ENCODE measurements at regions not wholly inside any gene's neighbourhood (a gene's known extent, or its start where the extent isn't known, plus 50 kb on each side); places are given as distances from the start of the nearest gene placed in this dataset.
A peak's percentile ranks its signal among the peaks of the same experiment; 100 is the strongest.
"Not testable (repeated sequence)": the region's sequence is repeated elsewhere in the genome, so short reads cannot be mapped to it uniquely, and the experiment has no call there.

DNA sequence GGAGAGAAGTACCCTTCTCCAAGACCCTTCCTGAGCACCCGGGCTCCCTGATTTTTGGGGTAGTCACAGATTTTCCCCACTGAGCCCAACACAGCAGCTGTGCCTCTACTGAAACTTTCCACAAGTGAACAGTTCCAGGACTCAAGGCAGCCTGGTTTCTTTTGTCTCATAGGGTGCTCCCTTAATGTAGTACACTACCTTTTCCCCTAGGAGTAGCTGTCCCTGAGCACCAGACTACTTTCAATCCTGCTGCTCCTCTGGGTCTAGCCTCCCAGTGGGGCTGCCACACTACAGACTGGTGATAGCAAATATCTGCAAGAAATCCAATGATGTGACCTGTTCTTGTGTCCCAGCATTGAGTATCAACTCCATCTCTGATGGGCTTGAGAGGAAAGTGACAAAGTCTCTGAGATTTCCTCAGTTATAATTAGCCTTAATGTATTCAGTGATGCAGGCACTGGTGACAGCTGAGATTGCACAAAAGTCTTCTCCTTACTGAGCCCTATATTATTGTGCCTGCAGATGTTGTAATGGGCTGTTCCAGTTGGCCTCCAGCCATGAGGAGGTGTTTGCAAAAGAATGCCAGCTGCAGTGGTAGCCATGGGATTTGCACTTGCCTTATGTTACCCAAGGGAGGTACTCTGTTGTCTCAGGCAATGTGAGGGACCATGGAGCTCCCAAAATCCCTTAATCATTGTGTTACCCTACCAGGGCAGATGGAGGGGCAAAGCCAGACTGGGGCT is 1802.5 kb downstream of the EFNA5 start:
- no peaks in the 10 kb centered on the region for H3K36me3 ChIP-seq (ENCODE audit: control insufficient read depth in 2 of 2, insufficient read depth in 1 of 2, low read length in 2 of 2)
- no peaks in the 10 kb centered on the region for H3K4me1 ChIP-seq (ENCODE audit: control insufficient read depth, insufficient read depth, low read length)
- TF ChIP-seq, protein P1, sequence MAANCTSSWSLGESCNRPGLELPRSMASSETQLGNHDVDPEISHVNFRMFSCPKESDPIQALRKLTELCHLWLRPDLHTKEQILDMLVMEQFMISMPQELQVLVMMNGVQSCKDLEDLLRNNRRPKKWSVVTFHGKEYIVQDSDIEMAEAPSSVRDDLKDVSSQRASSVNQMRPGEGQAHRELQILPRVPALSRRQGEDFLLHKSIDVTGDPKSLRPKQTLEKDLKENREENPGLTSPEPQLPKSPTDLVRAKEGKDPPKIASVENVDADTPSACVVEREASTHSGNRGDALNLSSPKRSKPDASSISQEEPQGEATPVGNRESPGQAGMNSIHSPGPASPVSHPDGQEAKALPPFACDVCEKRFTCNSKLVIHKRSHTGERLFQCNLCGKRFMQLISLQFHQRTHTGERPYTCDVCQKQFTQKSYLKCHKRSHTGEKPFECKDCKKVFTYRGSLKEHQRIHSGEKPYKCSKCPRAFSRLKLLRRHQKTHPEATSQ (tag by site-specific recombination; IDR thresholded peaks at IDR 0.05) = no peak
- TF ChIP-seq ZSCAN30 (tag by site-specific recombination; IDR thresholded peaks at IDR 0.05) = no peak
- TF ChIP-seq ZFHX2 (tag by site-specific recombination; conservative IDR thresholded peaks at IDR 0.05) = no peak
- no peak for TF ChIP-seq GLIS2 (tag by site-specific recombination; IDR thresholded peaks at IDR 0.05)
- no peak for TF ChIP-seq HOXA7 (CRISPR knock-in tag; IDR thresholded peaks at IDR 0.05; ENCODE audit: borderline replicate concordance)
- no peak for TF ChIP-seq ZNF747 (tag by site-specific recombination; IDR thresholded peaks at IDR 0.05)
- TF ChIP-seq ZNF621 (tag by site-specific recombination; IDR thresholded peaks at IDR 0.05) = no peak
- no peak overlapping the region for H3K27ac ChIP-seq (ENCODE audit: extremely low read depth, low read depth, low read length)
- H3K4me3 ChIP-seq (ENCODE audit: low read depth, low read length) = no peak overlapping the region
- POLR2A ChIA-PET = no interaction called here
- CTCF ChIA-PET = no interaction called here
- H3K9me3 ChIP-seq (ENCODE audit: control insufficient read depth, insufficient read depth, low read depth, low read length) = no peaks in the 10 kb centered on the region

DNA sequence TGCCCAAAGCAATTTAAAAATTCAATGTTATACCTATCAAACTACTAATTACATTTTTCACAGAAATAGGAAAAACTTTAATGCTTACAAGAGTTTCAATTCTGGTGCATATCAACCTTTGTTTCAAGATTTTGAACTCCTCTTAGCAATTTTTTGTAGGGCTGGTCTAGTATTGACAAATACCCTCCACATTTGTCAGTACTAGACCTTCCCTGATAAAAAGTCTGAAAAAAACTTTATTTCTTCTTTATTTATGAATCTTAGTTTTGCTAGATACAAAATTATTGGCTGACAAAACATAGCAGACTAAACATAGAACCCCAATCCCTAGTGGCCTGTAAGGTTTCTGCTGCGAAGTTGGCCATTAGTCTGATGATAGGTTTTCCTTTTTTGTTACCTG is 1804.9 kb downstream of the EFNA5 start:
- H3K4me1 ChIP-seq (ENCODE audit: control insufficient read depth, insufficient read depth, low read length) = no peaks in the 10 kb centered on the region
- ChIA-PET POLR2A (no interaction called here), CTCF (no interaction called here)
- H3K36me3 ChIP-seq (ENCODE audit: control insufficient read depth in 2 of 2, insufficient read depth in 1 of 2, low read length in 2 of 2) = no peaks in the 10 kb centered on the region
- no peaks in the 10 kb centered on the region for H3K9me3 ChIP-seq (ENCODE audit: control insufficient read depth, insufficient read depth, low read depth, low read length)
- no peak overlapping the region for H3K4me3 ChIP-seq (ENCODE audit: low read depth, low read length)
- TF ChIP-seq SETDB1 (IDR thresholded peaks at IDR 0.05; ENCODE audit: insufficient read length, low read length) (peak; percentile 63), ZNF529 (tag by site-specific recombination; IDR thresholded peaks at IDR 0.05; ENCODE audit: insufficient replicate concordance) (no peak)
- no peak overlapping the region for H3K27ac ChIP-seq (ENCODE audit: extremely low read depth, low read depth, low read length)

DNA sequence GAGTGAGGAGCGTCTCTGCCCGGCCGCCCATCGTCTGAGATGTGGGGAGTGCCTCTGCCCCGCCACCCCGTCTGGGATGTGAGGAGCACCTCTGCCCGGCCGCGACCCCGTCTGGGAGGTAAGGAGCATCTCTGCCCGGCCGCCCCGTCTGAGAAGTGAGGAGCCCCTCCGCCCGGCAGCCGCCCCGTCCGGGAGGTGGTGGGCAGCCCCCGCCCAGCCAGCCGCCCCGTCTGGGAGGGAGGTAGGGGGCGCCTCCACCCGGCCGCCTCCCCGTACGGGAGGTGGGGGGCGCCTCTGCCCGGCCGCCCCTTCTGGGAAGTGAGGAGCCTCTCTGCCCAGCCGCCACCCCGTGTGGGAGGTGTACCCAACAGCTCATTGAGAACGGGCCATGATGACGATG is 1811.4 kb downstream of the EFNA5 start:
- H3K9me3 ChIP-seq (ENCODE audit: control insufficient read depth, insufficient read depth, low read depth, low read length); H3K4me1 ChIP-seq (ENCODE audit: control insufficient read depth, insufficient read depth, low read length); H3K27ac ChIP-seq (ENCODE audit: extremely low read depth, low read depth, low read length); H3K36me3 ChIP-seq (ENCODE audit: control insufficient read depth in 2 of 2, insufficient read depth in 1 of 2, low read length in 2 of 2); POLR2A ChIA-PET; H3K4me3 ChIP-seq (ENCODE audit: low read depth, low read length); CTCF ChIA-PET: not testable (repeated sequence)

DNA sequence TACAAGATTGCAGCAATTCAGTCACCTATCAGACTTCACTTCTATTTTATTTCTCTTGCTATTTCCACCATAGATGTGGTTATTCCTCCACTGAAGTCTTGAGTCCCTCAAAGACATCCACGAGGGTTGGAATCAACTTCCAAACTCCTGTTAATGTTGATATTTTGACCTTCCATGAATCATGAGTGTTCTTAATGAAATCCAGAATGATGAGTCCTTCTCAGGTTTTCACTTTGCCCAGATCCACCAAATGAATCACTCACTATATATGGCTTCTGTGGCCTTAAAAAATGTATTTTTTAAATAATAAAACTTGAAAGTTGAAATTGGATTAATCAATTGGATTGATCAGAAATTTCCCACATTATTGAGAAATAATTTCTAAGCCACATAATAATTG is 1821.0 kb downstream of the EFNA5 start:
- Histone ChIP-seq H3K9me3 (ENCODE audit: control insufficient read depth, insufficient read depth, low read depth, low read length) (no peaks in the 10 kb centered on the region), H3K27ac (ENCODE audit: extremely low read depth, low read depth, low read length) (no peak overlapping the region), H3K4me1 (ENCODE audit: control insufficient read depth, insufficient read depth, low read length) (no peaks in the 10 kb centered on the region), H3K36me3 (ENCODE audit: control insufficient read depth in 2 of 2, insufficient read depth in 1 of 2, low read length in 2 of 2) (no peaks in the 10 kb centered on the region), H3K4me3 (ENCODE audit: low read depth, low read length) (no peak overlapping the region)
- POLR2A ChIA-PET = no interaction called here
- CTCF ChIA-PET = no interaction called here
- TF ChIP-seq KLF7 (tag by site-specific recombination; IDR thresholded peaks at IDR 0.05; ENCODE audit: borderline replicate concordance) (no peak), ZNF394 (tag by site-specific recombination; IDR thresholded peaks at IDR 0.05; ENCODE audit: borderline replicate concordance) (no peak), ZNF548 (tag by site-specific recombination; IDR thresholded peaks at IDR 0.05) (no peak), ZNF510 (tag by site-specific recombination; IDR thresholded peaks at IDR 0.05; ENCODE audit: insufficient replicate concordance) (no peak), ZNF768 (tag by site-specific recombination; IDR thresholded peaks at IDR 0.05) (no peak), ZNF354C (tag by site-specific recombination; IDR thresholded peaks at IDR 0.05; ENCODE audit: borderline replicate concordance, low read depth) (no peak), GLI4 (tag by site-specific recombination; IDR thresholded peaks at IDR 0.05) (no peak), ZBTB21 (tag by site-specific recombination; IDR thresholded peaks at IDR 0.05) (no peak), KLF10 (tag by site-specific recombination; IDR thresholded peaks at IDR 0.05) (no peak)
- TF ChIP-seq, protein P2, sequence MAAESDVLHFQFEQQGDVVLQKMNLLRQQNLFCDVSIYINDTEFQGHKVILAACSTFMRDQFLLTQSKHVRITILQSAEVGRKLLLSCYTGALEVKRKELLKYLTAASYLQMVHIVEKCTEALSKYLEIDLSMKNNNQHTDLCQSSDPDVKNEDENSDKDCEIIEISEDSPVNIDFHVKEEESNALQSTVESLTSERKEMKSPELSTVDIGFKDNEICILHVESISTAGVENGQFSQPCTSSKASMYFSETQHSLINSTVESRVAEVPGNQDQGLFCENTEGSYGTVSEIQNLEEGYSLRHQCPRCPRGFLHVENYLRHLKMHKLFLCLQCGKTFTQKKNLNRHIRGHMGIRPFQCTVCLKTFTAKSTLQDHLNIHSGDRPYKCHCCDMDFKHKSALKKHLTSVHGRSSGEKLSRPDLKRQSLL (tag by site-specific recombination; IDR thresholded peaks at IDR 0.05) = no peak
- TF ChIP-seq, protein P3, sequence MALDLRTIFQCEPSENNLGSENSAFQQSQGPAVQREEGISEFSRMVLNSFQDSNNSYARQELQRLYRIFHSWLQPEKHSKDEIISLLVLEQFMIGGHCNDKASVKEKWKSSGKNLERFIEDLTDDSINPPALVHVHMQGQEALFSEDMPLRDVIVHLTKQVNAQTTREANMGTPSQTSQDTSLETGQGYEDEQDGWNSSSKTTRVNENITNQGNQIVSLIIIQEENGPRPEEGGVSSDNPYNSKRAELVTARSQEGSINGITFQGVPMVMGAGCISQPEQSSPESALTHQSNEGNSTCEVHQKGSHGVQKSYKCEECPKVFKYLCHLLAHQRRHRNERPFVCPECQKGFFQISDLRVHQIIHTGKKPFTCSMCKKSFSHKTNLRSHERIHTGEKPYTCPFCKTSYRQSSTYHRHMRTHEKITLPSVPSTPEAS (tag by site-specific recombination; IDR thresholded peaks at IDR 0.05) = no peak
- TF ChIP-seq, protein P4, sequence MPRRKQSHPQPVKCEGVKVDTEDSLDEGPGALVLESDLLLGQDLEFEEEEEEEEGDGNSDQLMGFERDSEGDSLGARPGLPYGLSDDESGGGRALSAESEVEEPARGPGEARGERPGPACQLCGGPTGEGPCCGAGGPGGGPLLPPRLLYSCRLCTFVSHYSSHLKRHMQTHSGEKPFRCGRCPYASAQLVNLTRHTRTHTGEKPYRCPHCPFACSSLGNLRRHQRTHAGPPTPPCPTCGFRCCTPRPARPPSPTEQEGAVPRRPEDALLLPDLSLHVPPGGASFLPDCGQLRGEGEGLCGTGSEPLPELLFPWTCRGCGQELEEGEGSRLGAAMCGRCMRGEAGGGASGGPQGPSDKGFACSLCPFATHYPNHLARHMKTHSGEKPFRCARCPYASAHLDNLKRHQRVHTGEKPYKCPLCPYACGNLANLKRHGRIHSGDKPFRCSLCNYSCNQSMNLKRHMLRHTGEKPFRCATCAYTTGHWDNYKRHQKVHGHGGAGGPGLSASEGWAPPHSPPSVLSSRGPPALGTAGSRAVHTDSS (tag by site-specific recombination; IDR thresholded peaks at IDR 0.05) = no peak

All from HEK293 (cell line).